ENCODE measurements at regions not wholly inside any gene's neighbourhood (a gene's known extent, or its start where the extent isn't known, plus 50 kb on each side); places are given as distances from the start of the nearest gene placed in this dataset.

DNA sequence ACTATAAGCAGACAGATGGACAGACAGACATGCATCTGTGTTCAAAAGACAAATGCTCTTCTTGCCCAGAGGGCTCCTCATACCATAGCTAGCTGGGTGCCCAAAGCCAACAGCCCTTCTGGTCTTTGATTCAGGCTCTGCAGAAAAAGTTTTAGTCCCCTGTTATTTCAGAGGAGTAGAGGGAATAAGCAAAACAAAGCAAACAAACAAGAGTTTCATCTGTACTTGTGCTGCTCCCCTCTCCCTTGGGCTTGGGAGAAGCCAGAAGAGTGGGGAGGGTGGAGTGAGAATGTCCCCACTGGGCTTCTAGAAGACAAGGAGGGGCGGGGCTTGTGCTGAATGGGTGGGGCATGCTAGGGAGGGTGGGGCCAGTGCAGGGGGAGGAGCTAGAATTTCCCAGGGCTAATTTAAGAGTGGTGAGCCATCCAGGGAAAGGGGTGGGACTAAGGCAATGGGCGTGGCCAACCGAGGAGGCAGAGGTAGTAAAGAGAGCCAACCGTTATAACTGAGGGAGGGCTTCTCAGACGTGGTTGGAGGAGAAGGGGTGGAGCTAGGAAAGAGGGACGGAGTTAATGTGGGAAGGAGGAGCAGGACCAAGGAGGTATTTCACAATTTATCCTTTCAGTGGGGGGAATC, 101.2 kb upstream of the MGMT start:
- Histone ChIP-seq H3K27ac (ENCODE audit: low read length) (no peak overlapping the region), H3K4me1 (ENCODE audit: control insufficient read depth, insufficient read depth, low read length) (no peaks in the 10 kb centered on the region), H3K9ac (ENCODE audit: low read length in 2 of 2) (no peak overlapping the region), H3K9me3 (ENCODE audit: control insufficient read depth in 2 of 2, low read length in 2 of 2) (no peaks in the 10 kb centered on the region), H3K27me3 (ENCODE audit: control insufficient read depth in 1 of 2, insufficient read depth in 2 of 2, low read length in 2 of 2) (peaks cover 0 to 4% of the 10 kb centered on the region in 2 donors), H3K4me3 (ENCODE audit: low read length in 2 of 2) (no peak overlapping the region), H3K36me3 (ENCODE audit: control insufficient read depth in 2 of 2, insufficient read depth in 2 of 2, low read length in 2 of 2) (no peaks in the 10 kb centered on the region)

DNA sequence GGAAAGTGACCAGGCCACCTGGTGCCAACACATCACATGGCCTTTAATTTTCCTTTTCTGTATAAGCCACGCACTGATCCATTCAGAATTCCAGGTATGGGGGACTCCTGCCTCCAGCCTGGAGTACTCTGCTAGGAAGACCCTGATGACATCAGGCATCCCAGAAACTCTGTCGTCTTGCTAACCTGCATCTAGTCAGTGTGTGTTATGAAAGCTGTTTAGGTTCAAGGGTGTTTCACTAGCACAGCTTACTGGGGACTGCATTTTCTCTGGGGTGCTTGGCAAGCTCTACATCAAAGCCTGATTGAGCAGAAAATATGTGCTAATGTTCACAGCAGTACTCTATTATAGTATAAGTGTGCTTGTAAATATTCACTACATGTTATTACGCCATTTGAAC, 100.6 kb upstream of the MGMT start:
- H3K9me3 ChIP-seq (ENCODE audit: control insufficient read depth in 2 of 2, low read length in 2 of 2), result no peaks in the 10 kb centered on the region
- H3K27me3 ChIP-seq (ENCODE audit: control insufficient read depth in 1 of 2, insufficient read depth in 2 of 2, low read length in 2 of 2), result peaks cover 0 to 4% of the 10 kb centered on the region in 2 donors
- H3K4me1 ChIP-seq (ENCODE audit: control insufficient read depth, insufficient read depth, low read length), result no peaks in the 10 kb centered on the region
- no peak overlapping the region for H3K9ac ChIP-seq (ENCODE audit: low read length in 2 of 2)
- no peaks in the 10 kb centered on the region for H3K36me3 ChIP-seq (ENCODE audit: control insufficient read depth in 2 of 2, insufficient read depth in 2 of 2, low read length in 2 of 2)
- no peak overlapping the region for H3K27ac ChIP-seq (ENCODE audit: low read length)
- H3K4me3 ChIP-seq (ENCODE audit: low read length in 2 of 2), result no peak overlapping the region

DNA sequence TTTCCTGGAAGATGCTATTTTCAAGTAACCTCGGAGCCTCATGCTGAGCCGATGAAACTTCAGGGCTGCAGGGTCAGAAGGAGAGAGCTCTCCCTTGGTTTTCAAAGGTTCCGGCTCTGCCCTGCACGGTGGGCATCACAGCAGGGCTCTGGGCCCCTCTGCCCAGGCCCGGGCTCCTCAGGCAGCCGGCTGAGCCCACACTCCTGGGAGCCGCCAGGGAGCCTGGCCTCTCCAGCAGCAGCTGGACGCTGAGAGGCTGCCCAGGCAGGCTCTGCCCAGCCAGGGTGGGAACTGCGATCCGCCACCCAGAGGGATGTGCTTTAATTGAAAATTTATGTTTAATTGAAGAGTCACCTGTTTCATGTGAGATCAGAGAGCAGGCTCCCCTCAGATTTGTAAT, 97.5 kb upstream of the MGMT start:
- no peak overlapping the region for H3K9ac ChIP-seq (ENCODE audit: low read length in 2 of 2)
- H3K4me1 ChIP-seq (ENCODE audit: control insufficient read depth, insufficient read depth, low read length), result no peaks in the 10 kb centered on the region
- H3K4me3 ChIP-seq (ENCODE audit: low read length in 2 of 2), result no peak overlapping the region
- H3K36me3 ChIP-seq (ENCODE audit: control insufficient read depth in 2 of 2, insufficient read depth in 2 of 2, low read length in 2 of 2), result no peaks in the 10 kb centered on the region
- H3K27ac ChIP-seq (ENCODE audit: low read length), result no peak overlapping the region
- H3K9me3 ChIP-seq (ENCODE audit: control insufficient read depth in 2 of 2, low read length in 2 of 2), result no peaks in the 10 kb centered on the region
- peaks cover 2 to 4% of the 10 kb centered on the region in 2 donors for H3K27me3 ChIP-seq (ENCODE audit: control insufficient read depth in 1 of 2, insufficient read depth in 2 of 2, low read length in 2 of 2)

DNA sequence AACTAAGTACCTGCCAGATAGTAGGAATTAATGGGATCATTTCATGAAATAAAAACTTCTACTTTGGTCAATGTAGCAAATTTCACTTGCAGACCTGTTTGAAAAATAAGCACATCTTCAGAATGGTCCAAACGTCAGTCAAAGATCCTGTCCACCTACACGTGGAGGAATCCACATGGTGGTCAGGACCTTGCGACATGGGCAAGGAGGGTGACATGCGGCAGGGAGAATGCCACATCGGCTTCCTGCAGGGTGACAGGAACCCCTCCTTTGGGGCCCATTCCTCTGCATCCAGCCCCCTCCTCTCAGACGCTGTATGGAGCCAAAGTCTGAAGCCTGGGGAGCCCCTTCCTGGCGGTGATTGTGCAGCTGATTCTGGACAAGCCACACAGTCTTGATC, 95.5 kb upstream of the MGMT start:
- H3K9ac ChIP-seq (ENCODE audit: low read length in 2 of 2), result no peak overlapping the region
- no peaks in the 10 kb centered on the region for H3K4me1 ChIP-seq (ENCODE audit: control insufficient read depth, insufficient read depth, low read length)
- H3K36me3 ChIP-seq (ENCODE audit: control insufficient read depth in 2 of 2, insufficient read depth in 2 of 2, low read length in 2 of 2), result no peaks in the 10 kb centered on the region
- H3K27me3 ChIP-seq (ENCODE audit: control insufficient read depth in 1 of 2, insufficient read depth in 2 of 2, low read length in 2 of 2), result peaks cover 2 to 4% of the 10 kb centered on the region in 2 donors
- no peaks in the 10 kb centered on the region for H3K9me3 ChIP-seq (ENCODE audit: control insufficient read depth in 2 of 2, low read length in 2 of 2)
- H3K27ac ChIP-seq (ENCODE audit: low read length), result no peak overlapping the region
- H3K4me3 ChIP-seq (ENCODE audit: low read length in 2 of 2), result no peak overlapping the region

DNA sequence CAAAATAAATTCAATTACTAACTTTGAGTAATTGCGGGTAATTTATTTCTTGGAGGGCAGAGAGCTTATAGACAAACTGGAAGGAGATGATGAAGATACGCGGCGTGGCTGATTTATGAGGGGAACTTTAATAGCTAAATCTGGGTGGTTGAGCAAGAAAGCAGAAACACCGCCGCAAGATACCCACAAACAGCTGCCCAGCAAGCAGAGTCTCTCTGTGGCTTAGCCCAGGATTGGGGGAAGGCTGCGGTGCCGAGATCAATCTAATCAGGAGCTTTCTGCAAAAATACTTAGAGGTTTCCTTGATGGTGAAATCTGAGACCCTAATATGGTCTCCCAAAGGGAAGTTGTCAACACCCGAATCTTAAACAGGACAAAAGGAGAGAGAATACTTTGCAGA, 94.9 kb upstream of the MGMT start:
- no peak overlapping the region for H3K4me3 ChIP-seq (ENCODE audit: low read length in 2 of 2)
- peaks cover 2 to 4% of the 10 kb centered on the region in 2 donors for H3K27me3 ChIP-seq (ENCODE audit: control insufficient read depth in 1 of 2, insufficient read depth in 2 of 2, low read length in 2 of 2)
- H3K36me3 ChIP-seq (ENCODE audit: control insufficient read depth in 2 of 2, insufficient read depth in 2 of 2, low read length in 2 of 2), result no peaks in the 10 kb centered on the region
- no peak overlapping the region for H3K27ac ChIP-seq (ENCODE audit: low read length)
- no peak overlapping the region for H3K9ac ChIP-seq (ENCODE audit: low read length in 2 of 2)
- H3K4me1 ChIP-seq (ENCODE audit: control insufficient read depth, insufficient read depth, low read length), result no peaks in the 10 kb centered on the region
- no peaks in the 10 kb centered on the region for H3K9me3 ChIP-seq (ENCODE audit: control insufficient read depth in 2 of 2, low read length in 2 of 2)

DNA sequence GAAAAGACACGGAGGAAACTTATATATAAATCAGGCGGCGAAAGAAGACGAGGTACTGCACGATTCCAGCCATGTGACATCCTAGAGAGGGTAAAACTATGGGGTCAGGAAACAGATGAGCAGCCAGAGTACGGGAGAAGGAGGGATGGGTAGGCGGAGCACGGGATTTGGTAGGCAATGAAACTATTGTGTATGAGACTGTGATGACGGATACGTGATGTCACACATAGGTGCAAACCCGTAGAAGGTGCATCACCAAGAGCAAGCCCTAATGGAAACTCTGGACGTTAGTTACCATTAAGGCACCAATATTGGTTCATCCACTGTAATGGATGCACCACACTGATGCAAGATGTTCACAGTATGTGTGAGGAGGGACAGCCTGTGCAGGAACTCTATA, 93.8 kb upstream of the MGMT start:
- no peak overlapping the region for H3K27ac ChIP-seq (ENCODE audit: low read length)
- peaks cover 0 to 2% of the 10 kb centered on the region in 2 donors for H3K27me3 ChIP-seq (ENCODE audit: control insufficient read depth in 1 of 2, insufficient read depth in 2 of 2, low read length in 2 of 2)
- H3K9ac ChIP-seq (ENCODE audit: low read length in 2 of 2), result no peak overlapping the region
- no peaks in the 10 kb centered on the region for H3K9me3 ChIP-seq (ENCODE audit: control insufficient read depth in 2 of 2, low read length in 2 of 2)
- no peaks in the 10 kb centered on the region for H3K36me3 ChIP-seq (ENCODE audit: control insufficient read depth in 2 of 2, insufficient read depth in 2 of 2, low read length in 2 of 2)
- H3K4me3 ChIP-seq (ENCODE audit: low read length in 2 of 2), result no peak overlapping the region
- H3K4me1 ChIP-seq (ENCODE audit: control insufficient read depth, insufficient read depth, low read length), result no peaks in the 10 kb centered on the region

DNA sequence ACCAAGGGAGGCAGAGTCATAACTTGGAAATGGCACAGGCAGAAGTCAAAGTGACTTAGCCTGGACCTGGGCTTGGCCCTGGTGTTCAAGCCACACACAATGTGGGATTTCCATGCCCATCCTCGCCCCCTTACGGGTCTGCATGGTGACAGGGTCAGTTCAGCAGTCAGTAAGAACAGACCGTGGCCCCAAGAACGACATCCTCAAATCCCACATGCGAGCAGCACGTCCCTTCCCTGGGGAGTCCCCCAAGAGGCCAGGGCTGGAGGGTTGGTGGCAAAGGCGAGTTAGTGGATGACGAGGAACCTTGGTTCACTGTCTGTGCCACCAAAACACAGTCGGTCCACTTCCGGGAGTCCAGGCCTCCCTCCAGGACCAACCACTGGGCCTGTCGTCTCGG, 93.3 kb upstream of the MGMT start:
- no peak overlapping the region for H3K4me3 ChIP-seq (ENCODE audit: low read length in 2 of 2)
- peaks cover 0 to 2% of the 10 kb centered on the region in 2 donors for H3K27me3 ChIP-seq (ENCODE audit: control insufficient read depth in 1 of 2, insufficient read depth in 2 of 2, low read length in 2 of 2)
- no peaks in the 10 kb centered on the region for H3K36me3 ChIP-seq (ENCODE audit: control insufficient read depth in 2 of 2, insufficient read depth in 2 of 2, low read length in 2 of 2)
- H3K4me1 ChIP-seq (ENCODE audit: control insufficient read depth, insufficient read depth, low read length), result no peaks in the 10 kb centered on the region
- no peak overlapping the region for H3K9ac ChIP-seq (ENCODE audit: low read length in 2 of 2)
- no peaks in the 10 kb centered on the region for H3K9me3 ChIP-seq (ENCODE audit: control insufficient read depth in 2 of 2, low read length in 2 of 2)
- H3K27ac ChIP-seq (ENCODE audit: low read length), result no peak overlapping the region

DNA sequence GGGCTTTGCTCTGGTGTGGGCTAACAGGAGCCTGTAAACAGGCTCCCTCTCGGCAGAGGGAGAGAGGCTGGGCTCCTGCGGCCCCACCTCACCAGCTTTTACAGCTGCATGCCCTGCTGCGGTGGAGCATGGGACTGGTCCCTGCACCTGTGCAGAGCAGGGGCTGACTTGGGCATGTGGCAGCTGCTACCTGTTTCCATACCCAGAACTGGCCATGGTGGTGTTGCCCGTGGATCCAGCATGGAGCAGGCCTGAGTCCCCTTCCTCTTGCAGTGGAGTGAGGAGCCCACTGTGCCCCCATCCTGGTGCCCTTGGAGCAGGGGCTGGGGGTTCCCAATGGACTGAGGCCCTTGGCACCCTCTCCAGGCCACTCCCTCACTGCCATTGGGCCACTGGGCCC, 91.9 kb upstream of the MGMT start:
- Histone ChIP-seq H3K9ac (ENCODE audit: low read length in 2 of 2) (no peak overlapping the region), H3K4me3 (ENCODE audit: low read length in 2 of 2) (no peak overlapping the region), H3K4me1 (ENCODE audit: control insufficient read depth, insufficient read depth, low read length) (no peaks in the 10 kb centered on the region), H3K27me3 (ENCODE audit: control insufficient read depth in 1 of 2, insufficient read depth in 2 of 2, low read length in 2 of 2) (peaks cover 0 to 2% of the 10 kb centered on the region in 2 donors), H3K9me3 (ENCODE audit: control insufficient read depth in 2 of 2, low read length in 2 of 2) (no peaks in the 10 kb centered on the region), H3K36me3 (ENCODE audit: control insufficient read depth in 2 of 2, insufficient read depth in 2 of 2, low read length in 2 of 2) (no peaks in the 10 kb centered on the region), H3K27ac (ENCODE audit: low read length) (no peak overlapping the region)

DNA sequence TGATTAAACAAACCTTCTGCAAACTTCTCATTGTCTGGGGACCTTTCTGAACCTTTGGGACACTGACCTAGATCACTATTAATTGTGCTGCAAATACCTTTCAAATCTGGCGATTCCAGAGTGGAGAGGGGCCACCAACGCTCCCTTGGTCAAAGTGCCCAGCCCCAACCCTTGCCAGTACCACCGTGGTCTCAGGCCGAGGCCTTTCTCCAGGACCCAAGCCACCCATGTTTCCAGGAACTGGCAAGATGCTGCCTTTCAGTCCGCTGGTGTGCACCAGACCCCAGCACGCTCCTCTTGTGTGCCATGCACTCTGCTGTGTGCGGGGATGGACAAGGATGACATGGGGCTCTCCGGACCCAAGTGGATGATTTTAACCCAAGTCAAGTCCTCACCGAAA, 91.1 kb upstream of the MGMT start:
- no peak overlapping the region for H3K4me3 ChIP-seq (ENCODE audit: low read length in 2 of 2)
- no peaks in the 10 kb centered on the region for H3K9me3 ChIP-seq (ENCODE audit: control insufficient read depth in 2 of 2, low read length in 2 of 2)
- no peak overlapping the region for H3K9ac ChIP-seq (ENCODE audit: low read length in 2 of 2)
- H3K27me3 ChIP-seq (ENCODE audit: control insufficient read depth in 1 of 2, insufficient read depth in 2 of 2, low read length in 2 of 2), result peaks cover 0 to 2% of the 10 kb centered on the region in 2 donors
- no peak overlapping the region for H3K27ac ChIP-seq (ENCODE audit: low read length)
- H3K36me3 ChIP-seq (ENCODE audit: control insufficient read depth in 2 of 2, insufficient read depth in 2 of 2, low read length in 2 of 2), result no peaks in the 10 kb centered on the region
- H3K4me1 ChIP-seq (ENCODE audit: control insufficient read depth, insufficient read depth, low read length), result no peaks in the 10 kb centered on the region

DNA sequence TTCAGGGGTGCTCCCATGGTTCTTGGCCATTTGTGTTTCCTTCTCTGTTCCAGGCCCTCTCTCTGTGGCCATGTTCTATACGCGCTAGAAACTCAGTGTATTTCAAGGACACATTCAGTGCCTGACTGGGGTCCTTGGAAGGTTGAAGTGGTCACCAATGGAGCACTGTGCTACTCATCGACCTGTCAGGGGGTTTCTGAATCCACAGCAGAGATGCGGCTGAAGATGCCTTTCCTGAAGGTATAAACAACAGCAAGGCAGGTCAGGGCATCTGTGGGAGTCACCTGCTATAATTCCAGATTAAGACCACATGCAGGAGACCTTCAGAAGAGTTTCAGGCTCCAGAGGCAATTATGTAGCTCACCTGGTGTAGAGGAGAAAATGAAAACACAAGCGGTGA, 86.8 kb upstream of the MGMT start:
- Histone ChIP-seq H3K36me3 (ENCODE audit: control insufficient read depth in 2 of 2, insufficient read depth in 2 of 2, low read length in 2 of 2) (no peaks in the 10 kb centered on the region), H3K4me1 (ENCODE audit: control insufficient read depth, insufficient read depth, low read length) (no peaks in the 10 kb centered on the region), H3K9me3 (ENCODE audit: control insufficient read depth in 2 of 2, low read length in 2 of 2) (no peaks in the 10 kb centered on the region), H3K9ac (ENCODE audit: low read length in 2 of 2) (no peak overlapping the region), H3K27ac (ENCODE audit: low read length) (no peak overlapping the region), H3K4me3 (ENCODE audit: low read length in 2 of 2) (no peak overlapping the region), H3K27me3 (ENCODE audit: control insufficient read depth in 1 of 2, insufficient read depth in 2 of 2, low read length in 2 of 2) (no peaks in the 10 kb centered on the region)

DNA sequence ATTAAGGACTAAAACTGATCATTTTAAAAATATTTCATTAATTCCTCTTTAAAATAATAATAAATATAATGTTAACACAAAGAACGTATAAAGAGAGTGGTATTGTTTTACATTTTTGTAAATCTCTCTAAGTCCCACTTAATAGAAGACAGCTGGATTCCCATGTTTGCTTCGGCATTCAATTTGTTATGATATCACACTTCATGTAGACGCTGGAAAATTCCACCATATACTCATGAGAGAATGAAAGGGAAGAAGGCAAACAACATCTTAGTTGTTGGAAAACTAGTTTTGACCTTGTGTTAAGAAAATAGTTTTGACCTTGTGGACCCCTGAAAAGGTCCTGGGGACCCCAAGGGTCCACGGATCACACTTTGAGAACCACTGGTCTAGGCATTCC, 85.3 kb upstream of the MGMT start:
- Histone ChIP-seq H3K36me3 (ENCODE audit: control insufficient read depth in 2 of 2, insufficient read depth in 2 of 2, low read length in 2 of 2) (no peaks in the 10 kb centered on the region), H3K27me3 (ENCODE audit: control insufficient read depth in 1 of 2, insufficient read depth in 2 of 2, low read length in 2 of 2) (no peaks in the 10 kb centered on the region), H3K9me3 (ENCODE audit: control insufficient read depth in 2 of 2, low read length in 2 of 2) (no peaks in the 10 kb centered on the region), H3K9ac (ENCODE audit: low read length in 2 of 2) (no peak overlapping the region), H3K4me3 (ENCODE audit: low read length in 2 of 2) (no peak overlapping the region), H3K27ac (ENCODE audit: low read length) (no peak overlapping the region), H3K4me1 (ENCODE audit: control insufficient read depth, insufficient read depth, low read length) (no peaks in the 10 kb centered on the region)
